ENCODE measurements at regions not wholly inside any gene's neighbourhood (a gene's known extent, or its start where the extent isn't known, plus 50 kb on each side); places are given as distances from the start of the nearest gene placed in this dataset.

GRCh38 chr9:73230251-73230650 lies 78.6 kb downstream of the ANXA1 start:
- TF ChIP-seq CTCF (IDR thresholded peaks at IDR 0.05) (no peak), POLR2A (IDR thresholded peaks at IDR 0.05) (no peak)

All from testis (tissue), 2 donors.